ENCODE measurements at regions not wholly inside any gene's neighbourhood (a gene's known extent, or its start where the extent isn't known, plus 50 kb on each side); places are given as distances from the start of the nearest gene placed in this dataset.

DNA sequence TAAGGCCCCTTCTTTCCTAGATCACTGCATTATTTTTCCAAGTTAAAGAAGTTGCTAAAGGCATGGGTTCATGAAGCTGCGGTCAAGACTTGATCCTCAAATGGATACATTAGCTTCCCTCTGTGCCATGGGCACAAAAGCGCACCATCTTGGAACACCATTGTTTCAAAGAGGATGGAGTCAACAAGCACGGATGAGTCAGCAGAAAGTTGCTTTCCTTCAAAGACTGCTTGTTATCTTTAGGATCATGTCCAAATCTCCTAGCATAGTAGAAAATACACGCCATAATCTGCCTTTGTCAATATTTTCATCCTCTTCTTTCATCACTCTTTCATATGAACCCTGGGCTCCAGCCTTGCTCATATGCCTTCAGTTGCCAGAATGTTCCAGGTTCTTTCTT is 226.8 kb upstream of the GATB start:
- no peaks in the 10 kb centered on the region for H4K20me1 ChIP-seq (ENCODE audit: control insufficient read depth, insufficient read depth, low read depth, low read length)
- H3K27ac ChIP-seq (ENCODE audit: low read depth, low read length): no peak overlapping the region
- H3K27me3 ChIP-seq (ENCODE audit: control insufficient read depth, low read length): no peaks in the 10 kb centered on the region
- H3K79me2 ChIP-seq (ENCODE audit: control insufficient read depth, low read length): no peaks in the 10 kb centered on the region
- H3K4me3 ChIP-seq (ENCODE audit: low read length): no peak overlapping the region
- no peaks in the 10 kb centered on the region for H3K9me2 ChIP-seq (replicated peaks; ENCODE audit: control insufficient read depth, low read length)
- no peaks in the 10 kb centered on the region for H3F3A ChIP-seq (ENCODE audit: control insufficient read depth, insufficient read depth)
- no peak overlapping the region for H3K4me2 ChIP-seq (ENCODE audit: low read length)
- H3K36me3 ChIP-seq (ENCODE audit: control insufficient read depth, low read length): no peaks in the 10 kb centered on the region
- no peak for TF ChIP-seq EZH2phosphoT487 (IDR thresholded peaks at IDR 0.05; ENCODE audit: borderline replicate concordance, low read length)
- TF ChIP-seq, protein P1, sequence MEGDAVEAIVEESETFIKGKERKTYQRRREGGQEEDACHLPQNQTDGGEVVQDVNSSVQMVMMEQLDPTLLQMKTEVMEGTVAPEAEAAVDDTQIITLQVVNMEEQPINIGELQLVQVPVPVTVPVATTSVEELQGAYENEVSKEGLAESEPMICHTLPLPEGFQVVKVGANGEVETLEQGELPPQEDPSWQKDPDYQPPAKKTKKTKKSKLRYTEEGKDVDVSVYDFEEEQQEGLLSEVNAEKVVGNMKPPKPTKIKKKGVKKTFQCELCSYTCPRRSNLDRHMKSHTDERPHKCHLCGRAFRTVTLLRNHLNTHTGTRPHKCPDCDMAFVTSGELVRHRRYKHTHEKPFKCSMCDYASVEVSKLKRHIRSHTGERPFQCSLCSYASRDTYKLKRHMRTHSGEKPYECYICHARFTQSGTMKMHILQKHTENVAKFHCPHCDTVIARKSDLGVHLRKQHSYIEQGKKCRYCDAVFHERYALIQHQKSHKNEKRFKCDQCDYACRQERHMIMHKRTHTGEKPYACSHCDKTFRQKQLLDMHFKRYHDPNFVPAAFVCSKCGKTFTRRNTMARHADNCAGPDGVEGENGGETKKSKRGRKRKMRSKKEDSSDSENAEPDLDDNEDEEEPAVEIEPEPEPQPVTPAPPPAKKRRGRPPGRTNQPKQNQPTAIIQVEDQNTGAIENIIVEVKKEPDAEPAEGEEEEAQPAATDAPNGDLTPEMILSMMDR (IDR thresholded peaks at IDR 0.05; ENCODE audit: low read depth, low read length, poor library complexity, severe bottlenecking): no peak
- no peaks in the 10 kb centered on the region for H3K9me3 ChIP-seq (ENCODE audit: control insufficient read depth, insufficient read depth, low read length)
- no peaks in the 10 kb centered on the region for H3K4me1 ChIP-seq (ENCODE audit: control insufficient read depth, low read length)

DNA sequence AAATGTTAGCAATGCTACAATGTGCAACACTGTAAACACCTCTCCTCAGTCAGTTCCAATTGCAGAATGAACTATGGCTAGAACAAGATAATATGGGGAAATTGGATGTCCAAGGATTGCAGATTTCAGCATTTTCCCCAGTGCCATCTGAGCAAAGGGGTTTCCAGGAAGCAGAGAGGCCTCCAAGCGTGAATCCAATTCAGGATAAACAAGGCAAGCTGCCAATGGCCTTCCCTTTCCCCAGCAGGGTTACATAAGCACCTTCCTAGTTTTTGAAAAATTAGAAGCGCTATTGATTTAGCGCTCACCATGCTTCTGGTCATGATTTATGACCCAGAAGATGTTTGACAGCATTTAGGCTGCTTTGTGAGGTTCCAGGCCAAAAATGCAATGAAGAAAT is 223.0 kb upstream of the GATB start:
- Histone ChIP-seq H3K27me3 (ENCODE audit: control insufficient read depth, low read length) (no peaks in the 10 kb centered on the region), H3F3A (ENCODE audit: control insufficient read depth, insufficient read depth) (no peaks in the 10 kb centered on the region), H4K20me1 (ENCODE audit: control insufficient read depth, insufficient read depth, low read depth, low read length) (no peaks in the 10 kb centered on the region), H3K9me2 (replicated peaks; ENCODE audit: control insufficient read depth, low read length) (no peaks in the 10 kb centered on the region), H3K27ac (ENCODE audit: low read depth, low read length) (no peak overlapping the region), H3K9me3 (ENCODE audit: control insufficient read depth, insufficient read depth, low read length) (no peaks in the 10 kb centered on the region), H3K79me2 (ENCODE audit: control insufficient read depth, low read length) (no peaks in the 10 kb centered on the region), H3K4me2 (ENCODE audit: low read length) (no peak overlapping the region), H3K4me1 (ENCODE audit: control insufficient read depth, low read length) (no peaks in the 10 kb centered on the region), H3K36me3 (ENCODE audit: control insufficient read depth, low read length) (no peaks in the 10 kb centered on the region), H3K4me3 (ENCODE audit: low read length) (no peak overlapping the region)
- TF ChIP-seq EZH2phosphoT487 (IDR thresholded peaks at IDR 0.05; ENCODE audit: borderline replicate concordance, low read length): no peak
- TF ChIP-seq, protein P1 (IDR thresholded peaks at IDR 0.05; ENCODE audit: low read depth, low read length, poor library complexity, severe bottlenecking): no peak

DNA sequence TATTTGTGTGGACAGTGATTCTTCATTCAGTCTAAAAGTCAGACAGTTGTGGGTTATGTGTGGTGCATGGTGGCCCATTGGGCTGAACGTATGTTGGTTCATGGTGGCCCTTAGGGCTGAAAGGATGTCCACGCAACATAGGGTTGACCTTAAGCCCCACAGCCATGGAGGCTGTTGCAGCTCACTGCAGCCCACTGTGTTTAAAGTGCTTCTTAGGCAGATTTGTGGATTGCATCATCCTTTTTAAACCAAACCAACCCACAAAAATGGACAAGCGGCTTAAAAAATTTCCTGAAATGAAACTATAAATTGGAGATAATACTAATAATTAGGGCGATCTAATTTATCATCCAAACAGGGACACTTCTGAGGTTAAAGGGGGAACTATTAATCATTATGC is 219.0 kb upstream of the GATB start:
- Histone ChIP-seq H3K4me1 (ENCODE audit: control insufficient read depth, low read length) (no peaks in the 10 kb centered on the region), H3K27ac (ENCODE audit: low read depth, low read length) (no peak overlapping the region), H4K20me1 (ENCODE audit: control insufficient read depth, insufficient read depth, low read depth, low read length) (no peaks in the 10 kb centered on the region), H3K36me3 (ENCODE audit: control insufficient read depth, low read length) (no peaks in the 10 kb centered on the region), H3K9me3 (ENCODE audit: control insufficient read depth, insufficient read depth, low read length) (peaks cover 12% of the 10 kb centered on the region; the same call in 1 of the 2 replicates), H3K79me2 (ENCODE audit: control insufficient read depth, low read length) (no peaks in the 10 kb centered on the region), H3K27me3 (ENCODE audit: control insufficient read depth, low read length) (no peaks in the 10 kb centered on the region), H3K9me2 (replicated peaks; ENCODE audit: control insufficient read depth, low read length) (no peaks in the 10 kb centered on the region), H3F3A (ENCODE audit: control insufficient read depth, insufficient read depth) (no peaks in the 10 kb centered on the region), H3K4me2 (ENCODE audit: low read length) (no peak overlapping the region), H3K4me3 (ENCODE audit: low read length) (no peak overlapping the region)
- TF ChIP-seq EZH2phosphoT487 (IDR thresholded peaks at IDR 0.05; ENCODE audit: borderline replicate concordance, low read length): no peak
- TF ChIP-seq, protein P1 (IDR thresholded peaks at IDR 0.05; ENCODE audit: low read depth, low read length, poor library complexity, severe bottlenecking): no peak

Measured in DOHH2 (cell line).